ENCODE measurements at regions not wholly inside any gene's neighbourhood (a gene's known extent, or its start where the extent isn't known, plus 50 kb on each side); places are given as distances from the start of the nearest gene placed in this dataset.

DNA sequence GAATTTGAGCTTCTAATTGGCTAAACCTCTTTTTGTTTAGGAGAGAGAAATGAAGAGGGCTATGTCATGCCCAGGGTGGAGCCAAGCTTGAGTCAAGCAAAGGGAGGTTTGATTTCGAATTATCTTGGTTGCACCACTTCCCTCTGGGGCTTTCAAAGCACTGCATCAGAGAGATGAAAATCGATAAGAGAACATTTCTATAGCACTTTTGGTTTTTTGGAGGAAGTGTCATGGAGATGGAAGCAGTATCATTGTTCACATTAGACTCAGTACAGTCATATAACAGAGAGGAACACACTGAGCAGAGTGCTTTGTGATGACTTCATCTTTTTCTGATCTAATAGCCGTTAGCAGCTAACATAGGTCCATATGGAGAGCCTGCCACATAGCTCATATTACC, 120.3 kb upstream of the UXS1 start:
- DNase-seq (ENCODE audit: unreplicated experiment) = no peak
- intact Hi-C loops (cut with micrococcal nuclease) = no loop called here
- no peaks in the 10 kb centered on the region for H3K36me3 Mint-ChIP-seq (ENCODE audit: insufficient read depth, unreplicated experiment)
- no peaks in the 10 kb centered on the region for H3K9me3 Mint-ChIP-seq (ENCODE audit: unreplicated experiment)
- H3K4me1 Mint-ChIP-seq (ENCODE audit: insufficient read depth, unreplicated experiment) = no peaks in the 10 kb centered on the region
- H3K27me3 Mint-ChIP-seq (ENCODE audit: insufficient read depth, unreplicated experiment) = no peaks in the 10 kb centered on the region
- TF ChIP-seq, protein P1, sequence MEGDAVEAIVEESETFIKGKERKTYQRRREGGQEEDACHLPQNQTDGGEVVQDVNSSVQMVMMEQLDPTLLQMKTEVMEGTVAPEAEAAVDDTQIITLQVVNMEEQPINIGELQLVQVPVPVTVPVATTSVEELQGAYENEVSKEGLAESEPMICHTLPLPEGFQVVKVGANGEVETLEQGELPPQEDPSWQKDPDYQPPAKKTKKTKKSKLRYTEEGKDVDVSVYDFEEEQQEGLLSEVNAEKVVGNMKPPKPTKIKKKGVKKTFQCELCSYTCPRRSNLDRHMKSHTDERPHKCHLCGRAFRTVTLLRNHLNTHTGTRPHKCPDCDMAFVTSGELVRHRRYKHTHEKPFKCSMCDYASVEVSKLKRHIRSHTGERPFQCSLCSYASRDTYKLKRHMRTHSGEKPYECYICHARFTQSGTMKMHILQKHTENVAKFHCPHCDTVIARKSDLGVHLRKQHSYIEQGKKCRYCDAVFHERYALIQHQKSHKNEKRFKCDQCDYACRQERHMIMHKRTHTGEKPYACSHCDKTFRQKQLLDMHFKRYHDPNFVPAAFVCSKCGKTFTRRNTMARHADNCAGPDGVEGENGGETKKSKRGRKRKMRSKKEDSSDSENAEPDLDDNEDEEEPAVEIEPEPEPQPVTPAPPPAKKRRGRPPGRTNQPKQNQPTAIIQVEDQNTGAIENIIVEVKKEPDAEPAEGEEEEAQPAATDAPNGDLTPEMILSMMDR (IDR thresholded peaks at IDR 0.05; ENCODE audit: unreplicated experiment) = no peak
- BruUV-seq (replicated peaks) = no TSS peak
- CTCF ChIA-PET = no interaction called here
- no peak overlapping the region for H3K27ac Mint-ChIP-seq (ENCODE audit: low read depth, unreplicated experiment)
- POLR2A ChIA-PET = no interaction called here
- H3K4me3 Mint-ChIP-seq (ENCODE audit: unreplicated experiment) = no peak overlapping the region

DNA sequence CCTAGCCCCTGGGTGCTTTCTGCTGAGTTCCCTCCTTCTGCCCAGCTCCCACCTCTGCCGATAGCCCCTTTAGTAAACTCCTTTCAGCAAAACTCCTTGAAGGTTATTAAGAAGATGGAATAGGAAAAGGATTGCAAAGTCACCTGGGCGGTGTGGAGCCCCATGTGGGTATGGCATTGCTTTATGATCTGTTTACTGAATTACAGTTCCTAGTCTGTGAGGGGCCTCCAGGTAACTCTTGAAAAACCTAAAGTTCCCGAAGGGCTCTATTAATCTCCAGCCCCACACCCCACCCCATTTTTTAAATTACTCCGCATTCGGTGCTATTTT, 116.9 kb upstream of the UXS1 start:
- CTCF ChIA-PET = no interaction called here
- POLR2A ChIA-PET = no interaction called here
- H3K4me3 Mint-ChIP-seq (ENCODE audit: unreplicated experiment) = no peak overlapping the region

DNA sequence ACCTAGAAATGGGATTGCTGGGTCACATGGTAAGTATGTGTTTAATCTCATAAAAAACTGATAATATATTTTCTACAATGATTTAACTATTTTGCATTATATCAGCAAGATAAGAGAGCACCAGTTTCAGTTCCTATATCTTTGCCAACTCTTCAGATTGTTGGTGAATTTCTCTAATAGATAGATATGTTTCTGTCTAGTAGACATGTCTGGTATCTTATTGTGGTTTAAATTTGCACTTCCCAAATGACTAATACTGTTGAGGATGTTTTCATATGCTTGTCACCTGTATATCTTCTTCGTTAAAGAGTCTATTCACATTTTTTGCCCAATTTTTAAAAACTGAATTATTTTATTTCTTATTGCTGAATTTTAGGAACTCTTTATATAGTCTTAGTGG, 113.8 kb upstream of the UXS1 start:
- CTCF ChIA-PET = no interaction called here
- BruUV-seq (replicated peaks) = no TSS peak
- H3K9me3 Mint-ChIP-seq (ENCODE audit: unreplicated experiment) = no peaks in the 10 kb centered on the region
- intact Hi-C loops (cut with micrococcal nuclease) = no loop called here
- no peak overlapping the region for H3K4me3 Mint-ChIP-seq (ENCODE audit: unreplicated experiment)
- no peak overlapping the region for H3K27ac Mint-ChIP-seq (ENCODE audit: low read depth, unreplicated experiment)
- POLR2A ChIA-PET = no interaction called here
- H3K27me3 Mint-ChIP-seq (ENCODE audit: insufficient read depth, unreplicated experiment) = no peaks in the 10 kb centered on the region
- TF ChIP-seq, protein P1 (IDR thresholded peaks at IDR 0.05; ENCODE audit: unreplicated experiment) = no peak
- no peaks in the 10 kb centered on the region for H3K36me3 Mint-ChIP-seq (ENCODE audit: insufficient read depth, unreplicated experiment)
- H3K4me1 Mint-ChIP-seq (ENCODE audit: insufficient read depth, unreplicated experiment) = no peaks in the 10 kb centered on the region
- DNase-seq (ENCODE audit: unreplicated experiment) = no peak

More for the DNA sequence above, 116.9 kb upstream of the UXS1 start:
- TF ChIP-seq, protein P1 (IDR thresholded peaks at IDR 0.05; ENCODE audit: unreplicated experiment) = no peak
- Mint-ChIP-seq H3K4me1 (ENCODE audit: insufficient read depth, unreplicated experiment) (no peaks in the 10 kb centered on the region), H3K9me3 (ENCODE audit: unreplicated experiment) (no peaks in the 10 kb centered on the region), H3K27me3 (ENCODE audit: insufficient read depth, unreplicated experiment) (no peaks in the 10 kb centered on the region), H3K36me3 (ENCODE audit: insufficient read depth, unreplicated experiment) (no peaks in the 10 kb centered on the region), H3K27ac (ENCODE audit: low read depth, unreplicated experiment) (no peak overlapping the region)
- no peak for DNase-seq (ENCODE audit: unreplicated experiment)
- intact Hi-C loops (cut with micrococcal nuclease) = no loop called here
- BruUV-seq (replicated peaks) = no TSS peak

DNA sequence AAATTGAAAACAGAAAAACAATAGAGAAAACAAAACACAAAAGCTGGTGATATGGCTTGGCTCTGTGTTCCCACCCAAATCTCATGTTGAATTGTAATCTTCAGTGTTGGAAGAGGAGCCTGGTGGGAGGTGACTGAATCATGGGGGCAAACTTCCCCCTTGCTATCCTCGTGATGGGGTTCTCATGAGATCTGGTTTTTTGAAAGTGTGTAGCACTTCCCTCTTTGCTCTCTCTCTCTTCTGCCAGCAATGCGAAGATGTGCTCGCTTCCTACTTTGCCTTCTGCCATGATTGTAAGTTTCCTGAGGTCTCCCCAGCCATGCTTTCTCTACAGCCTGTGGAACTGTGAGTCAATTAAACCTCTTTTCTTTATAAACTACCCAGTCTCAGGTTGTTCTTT, 112.3 kb upstream of the UXS1 start:
- H3K4me1 Mint-ChIP-seq (ENCODE audit: insufficient read depth, unreplicated experiment) = no peaks in the 10 kb centered on the region
- no peak overlapping the region for H3K27ac Mint-ChIP-seq (ENCODE audit: low read depth, unreplicated experiment)
- no peak for DNase-seq (ENCODE audit: unreplicated experiment)
- ChIA-PET CTCF (no interaction called here), POLR2A (no interaction called here)
- TF ChIP-seq, protein P1 (IDR thresholded peaks at IDR 0.05; ENCODE audit: unreplicated experiment) = no peak
- intact Hi-C loops (cut with micrococcal nuclease) = no loop called here
- no peaks in the 10 kb centered on the region for H3K27me3 Mint-ChIP-seq (ENCODE audit: insufficient read depth, unreplicated experiment)
- no peak overlapping the region for H3K4me3 Mint-ChIP-seq (ENCODE audit: unreplicated experiment)
- no peaks in the 10 kb centered on the region for H3K36me3 Mint-ChIP-seq (ENCODE audit: insufficient read depth, unreplicated experiment)
- BruUV-seq (replicated peaks) = no TSS peak
- H3K9me3 Mint-ChIP-seq (ENCODE audit: unreplicated experiment) = no peaks in the 10 kb centered on the region
